Kidney glomerular epithelial cell (primary cell): ENCODE measurements at regions not wholly inside any gene's neighbourhood (a gene's known extent, or its start where the extent isn't known, plus 50 kb on each side); places are given as distances from the start of the nearest gene placed in this dataset.
"Not testable (repeated sequence)": the region's sequence is repeated elsewhere in the genome, so short reads cannot be mapped to it uniquely, and the experiment has no call there.

Source experiments
- DNase-seq: peaks from one replicate; lab custom pipeline; 2025; lab: John Stamatoyannopoulos, UW

DNA sequence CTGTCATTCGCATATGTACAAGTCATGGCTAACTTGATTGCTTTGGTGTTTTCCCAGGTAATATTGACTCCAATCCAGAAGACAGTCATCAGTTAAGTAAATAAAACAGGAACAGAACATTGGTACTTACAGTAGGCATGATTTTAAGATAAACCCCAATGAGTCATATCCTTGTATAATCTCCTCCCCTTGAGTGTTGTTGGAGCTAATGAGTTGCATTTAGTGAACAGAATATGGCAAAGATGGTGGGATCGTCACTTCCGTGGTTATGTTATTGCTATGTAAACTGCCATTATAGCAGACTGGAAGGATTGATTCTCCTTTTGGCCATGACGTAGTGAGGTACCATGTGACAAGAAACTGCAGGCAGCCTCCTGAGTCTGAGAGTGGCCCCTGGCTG lies 102.2 kb downstream of the TMX1 start:
- no peak for DNase-seq

GRCh38 chr14:51351997-51352396 lies 112.0 kb downstream of the TMX1 start:
- DNase-seq: no peak

- no peak for DNase-seq
These were observed 113.9 kb downstream of the TMX1 start for GRCh38 chr14:51353901-51354300.

- no peak for DNase-seq
These were observed 114.8 kb downstream of the TMX1 start for GRCh38 chr14:51354846-51355245.

GRCh38 chr14:51356381-51356780 lies 116.3 kb downstream of the TMX1 start:
- DNase-seq: no peak

GRCh38 chr14:51357250-51357649 lies 117.2 kb downstream of the TMX1 start:
- no peak for DNase-seq

- DNase-seq: no peak
These were observed 120.5 kb downstream of the TMX1 start for GRCh38 chr14:51360592-51360991.

GRCh38 chr14:51365241-51365965 lies 125.4 kb downstream of the TMX1 start:
- no peak for DNase-seq

- DNase-seq: not testable (repeated sequence)
These were observed 126.4 kb downstream of the TMX1 start for GRCh38 chr14:51366460-51366859.

DNA sequence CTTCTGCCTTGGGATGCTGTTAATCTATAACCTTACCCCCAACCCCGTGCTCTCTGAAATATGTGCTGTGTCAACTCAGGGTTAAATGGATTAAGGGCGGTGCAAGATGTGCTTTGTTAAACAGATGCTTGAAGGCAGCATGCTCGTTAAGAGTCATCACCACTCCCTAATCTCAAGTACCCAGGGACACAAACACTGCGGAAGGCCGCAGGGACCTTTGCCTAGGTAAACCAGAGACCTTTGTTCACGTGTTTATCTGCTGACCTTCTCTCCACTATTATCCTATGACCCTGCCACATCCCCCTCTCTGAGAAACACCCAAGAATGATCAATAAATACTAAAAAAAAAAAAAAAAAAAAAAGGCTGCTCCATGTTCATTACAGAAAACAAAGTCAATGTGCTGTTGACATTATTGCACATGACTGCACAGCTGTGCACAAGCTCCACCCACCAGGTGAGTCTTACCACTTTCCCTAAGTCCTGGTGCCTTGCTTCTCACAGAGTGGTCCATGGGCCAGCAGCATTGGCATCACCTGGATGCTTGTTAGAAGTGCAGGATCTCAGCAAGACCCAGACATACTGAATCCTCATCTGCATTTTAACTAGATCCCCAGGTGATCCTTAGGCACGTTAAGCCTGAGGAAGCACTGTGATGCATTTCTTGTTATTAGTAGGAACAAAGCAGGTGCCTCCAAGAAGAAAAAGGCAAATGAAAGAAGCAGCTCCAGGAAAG lies 127.0 kb downstream of the TMX1 start:
- not testable (repeated sequence) for DNase-seq

DNA sequence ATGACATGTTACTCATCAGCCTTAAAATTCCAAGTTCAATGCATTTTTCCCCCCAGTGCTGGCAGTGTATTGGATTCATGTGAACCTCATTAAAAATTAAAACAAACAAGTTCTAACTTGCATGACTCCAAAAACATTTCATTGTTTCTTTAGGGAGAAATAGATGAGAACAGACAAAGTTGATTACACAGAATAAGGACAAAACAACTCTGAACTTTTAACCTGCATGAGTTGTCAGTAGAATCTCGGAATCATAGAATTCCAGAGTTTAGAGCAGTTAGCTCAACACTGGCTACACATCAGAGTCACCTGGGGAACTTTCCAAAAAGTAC lies 127.5 kb downstream of the TMX1 start:
- DNase-seq: no peak

- no peak for DNase-seq
These were observed 128.7 kb downstream of the TMX1 start for GRCh38 chr14:51368721-51369163.

DNA sequence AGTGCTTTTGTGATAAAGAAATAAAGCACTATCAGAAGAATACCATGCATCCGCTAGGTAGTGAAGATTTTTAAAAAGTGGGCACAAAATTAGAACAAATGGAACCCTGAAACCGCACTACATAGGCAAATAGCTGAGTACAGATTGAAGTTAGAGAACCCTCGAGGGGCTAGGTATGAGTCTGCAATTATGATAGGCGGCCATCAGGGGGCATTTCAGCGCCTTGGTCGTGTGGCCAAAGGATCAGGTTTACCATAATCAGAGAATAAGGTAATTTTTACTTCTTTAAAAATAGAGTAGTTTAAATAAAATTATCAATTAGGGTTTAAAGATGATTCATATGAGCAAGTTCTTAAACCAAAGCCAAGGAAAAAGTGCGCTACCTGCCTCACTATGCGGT lies 129.8 kb downstream of the TMX1 start:
- no peak for DNase-seq

DNA sequence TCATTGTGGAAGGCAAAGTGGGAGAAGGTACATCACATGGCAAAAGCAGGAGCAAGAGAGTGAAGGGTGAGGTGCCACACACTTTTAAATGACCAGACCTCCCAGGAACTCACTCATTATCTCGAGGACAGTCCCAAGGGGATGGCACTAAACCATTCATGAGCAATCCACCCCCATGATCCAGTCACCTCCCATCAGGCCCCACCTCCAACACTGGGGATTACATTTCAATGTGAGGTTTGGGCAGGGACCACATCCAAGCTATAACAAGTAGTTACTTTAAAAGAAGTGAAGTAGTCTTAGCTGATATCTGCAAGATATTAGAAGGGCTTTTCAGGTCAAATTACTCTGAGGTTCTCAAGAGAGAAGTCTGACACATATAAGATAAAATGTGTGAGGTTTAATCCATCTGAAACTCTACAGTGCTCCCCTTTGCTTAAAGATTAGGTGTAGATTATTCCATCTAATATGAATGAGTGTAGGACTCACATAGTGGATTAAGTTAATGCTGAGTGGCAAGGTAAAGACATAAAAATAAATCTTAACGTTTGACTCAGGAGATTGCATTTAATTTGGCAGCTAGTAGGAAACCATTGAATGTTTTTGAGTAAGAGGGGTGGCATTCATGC lies 130.8 kb downstream of the TMX1 start:
- DNase-seq: no peak

- not testable (repeated sequence) for DNase-seq
These were observed 137.1 kb downstream of the TMX1 start for GRCh38 chr14:51377186-51377585.

DNA sequence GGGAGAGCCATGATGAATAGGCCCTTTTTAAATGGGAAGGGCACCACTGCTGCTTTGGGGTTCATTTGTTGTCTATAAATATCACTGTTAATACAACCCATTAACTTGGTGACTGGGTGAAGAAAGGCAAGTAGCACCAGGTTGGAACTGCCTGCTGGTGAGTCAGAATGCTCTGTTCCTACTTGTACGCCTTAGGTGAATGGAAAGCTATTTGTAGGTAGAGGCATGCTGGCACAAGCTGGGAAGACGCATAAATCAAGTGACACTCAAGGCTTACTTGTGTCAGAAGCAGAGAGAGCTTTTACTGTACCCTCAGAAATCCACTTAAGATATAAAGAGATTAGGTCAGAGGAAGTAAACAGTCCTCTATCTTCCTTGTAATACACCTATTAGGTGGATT lies 142.5 kb downstream of the TMX1 start:
- DNase-seq: no peak

GRCh38 chr14:51386411-51386810 lies 146.4 kb downstream of the TMX1 start:
- no peak for DNase-seq

GRCh38 chr14:51386983-51387735 lies 147.1 kb downstream of the TMX1 start:
- peak; percentile 12 for DNase-seq

- DNase-seq: no peak
These were observed 152.4 kb downstream of the TMX1 start for GRCh38 chr14:51392416-51392815.

DNA sequence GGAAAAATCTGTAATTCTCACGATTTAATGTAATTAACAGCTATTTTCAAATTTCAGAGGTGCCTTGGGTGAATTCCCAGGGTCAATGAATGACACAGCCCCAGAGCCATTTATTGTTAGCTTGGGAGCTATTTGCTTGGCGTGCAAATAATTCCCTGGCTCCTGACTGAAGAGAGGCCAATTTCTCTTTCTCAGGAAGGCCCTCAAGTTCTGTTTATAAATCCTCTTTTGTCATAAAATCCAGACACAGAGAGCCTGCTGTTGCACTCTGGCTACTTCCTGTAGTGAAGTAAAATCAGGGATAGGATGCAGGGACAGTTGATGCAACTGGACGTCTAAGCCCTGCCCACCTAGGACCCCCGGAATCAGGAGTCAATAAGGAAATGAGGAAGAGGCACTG lies 154.3 kb downstream of the TMX1 start:
- no peak for DNase-seq

GRCh38 chr14:51394804-51395203 lies 154.8 kb downstream of the TMX1 start:
- no peak for DNase-seq

- DNase-seq: peak; percentile 52
These were observed 155.4 kb downstream of the TMX1 start for GRCh38 chr14:51395361-51395849.
